DMS153 treated with DMSO at 0.1 percent for 48 hours (cell line): ENCODE measurements at regions not wholly inside any gene's neighbourhood (a gene's known extent, or its start where the extent isn't known, plus 50 kb on each side); places are given as distances from the start of the nearest gene placed in this dataset.
A peak's percentile ranks its signal among the peaks of the same experiment; 100 is the strongest.
"Not testable (repeated sequence)": the region's sequence is repeated elsewhere in the genome, so short reads cannot be mapped to it uniquely, and the experiment has no call there.

ENCODE experiments used
- DNase-seq: peaks from one replicate; lab custom pipeline; 2025; ENCODE audit not compliant: unreplicated experiment; lab: John Stamatoyannopoulos, UW

- DNase-seq: no peak
Observed at GRCh38 chrX:27404366-27404765, 58.8 kb downstream of the PPP4R3C start.

GRCh38 chrX:27399146-27399456 lies 64.0 kb downstream of the PPP4R3C start:
- no peak for DNase-seq

GRCh38 chrX:27391623-27392022 lies 71.5 kb downstream of the PPP4R3C start:
- no peak for DNase-seq

GRCh38 chrX:27381419-27381818 lies 81.7 kb downstream of the PPP4R3C start:
- no peak for DNase-seq

GRCh38 chrX:27380163-27380845 lies 82.8 kb downstream of the PPP4R3C start:
- DNase-seq: no peak

- DNase-seq: no peak
Observed at GRCh38 chrX:27354021-27354420, 109.1 kb downstream of the PPP4R3C start.

- no peak for DNase-seq
Observed at GRCh38 chrX:27350476-27350875, 112.7 kb downstream of the PPP4R3C start.

GRCh38 chrX:27336466-27337091 lies 126.6 kb downstream of the PPP4R3C start:
- DNase-seq: peak; percentile 14

GRCh38 chrX:27321632-27322031 lies 141.5 kb downstream of the PPP4R3C start:
- DNase-seq: no peak

- no peak for DNase-seq
Observed at GRCh38 chrX:27309406-27309805, 153.7 kb downstream of the PPP4R3C start.

- no peak for DNase-seq
Observed at GRCh38 chrX:27307546-27307945, 155.6 kb downstream of the PPP4R3C start.

GRCh38 chrX:27292552-27292951 lies 170.6 kb downstream of the PPP4R3C start:
- not testable (repeated sequence) for DNase-seq

GRCh38 chrX:27276751-27277150 lies 186.4 kb downstream of the PPP4R3C start:
- no peak for DNase-seq

GRCh38 chrX:27254656-27255055 lies 208.5 kb downstream of the PPP4R3C start:
- DNase-seq: no peak

GRCh38 chrX:27251369-27251768 lies 211.8 kb downstream of the PPP4R3C start:
- DNase-seq: no peak

- no peak for DNase-seq
Observed at GRCh38 chrX:27242581-27242980, 220.6 kb downstream of the PPP4R3C start.

- DNase-seq: no peak
Observed at GRCh38 chrX:27241981-27242380, 221.2 kb downstream of the PPP4R3C start.

- not testable (repeated sequence) for DNase-seq
Observed at GRCh38 chrX:27240042-27240441, 223.1 kb downstream of the PPP4R3C start.

- no peak for DNase-seq
Observed at GRCh38 chrX:27236681-27237080, 226.5 kb downstream of the PPP4R3C start.

- DNase-seq: no peak
Observed at GRCh38 chrX:27229721-27230120, 233.4 kb downstream of the PPP4R3C start.

GRCh38 chrX:27222661-27223060 lies 240.5 kb downstream of the PPP4R3C start:
- no peak for DNase-seq

GRCh38 chrX:27186671-27187070 lies 276.5 kb downstream of the PPP4R3C start:
- DNase-seq: peak; percentile 0

GRCh38 chrX:27163236-27163635 lies 299.9 kb downstream of the PPP4R3C start:
- DNase-seq: no peak
